Psoas muscle (tissue), 7 donors: ENCODE measurements at regions not wholly inside any gene's neighbourhood (a gene's known extent, or its start where the extent isn't known, plus 50 kb on each side); places are given as distances from the start of the nearest gene placed in this dataset.
"Not testable (repeated sequence)": the region's sequence is repeated elsewhere in the genome, so short reads cannot be mapped to it uniquely, and the experiment has no call there.

Experiments used
- ATAC-seq, 4 donors: fragments of 200-7000 bp; cut with Tn5 transposase; one replicate each; pipeline ENCODE4 v1.9.1; 2020; ENCODE audit warnings: moderate library complexity in 3 of 4, mild to moderate bottlenecking in 2 of 4
- DNase-seq, 2 donors: peaks; one replicate each; pipeline ENCODE4 v3.0.0-alpha.2; 2020
- H3K27ac ChIP-seq: fragments of 200-600 bp; one replicate; pipeline ENCODE4 v1.8.0; 2022
- H3K27me3 ChIP-seq, 3 donors: fragments of 200-600 bp in 1 of 3; one replicate each; pipeline versions ENCODE4 v1.6.1 to v1.8.0; 2013 to 2022; ENCODE audit warnings: low read length in 2 of 3, mild to moderate bottlenecking in 2 of 3, moderate library complexity in 1 of 3; ENCODE audit not compliant: insufficient read depth in 3 of 3
- H3K36me3 ChIP-seq, 2 donors: fragments of 200-600 bp in 1 of 2; one replicate each; pipeline versions ENCODE4 v1.6.1 to v1.8.0; 2013 to 2022; ENCODE audit warnings: low read depth in 1 of 2, mild to moderate bottlenecking in 1 of 2, moderate library complexity in 1 of 2; ENCODE audit not compliant: insufficient read depth in 1 of 2
- H3K4me1 ChIP-seq: fragments of 200-600 bp; one replicate; pipeline ENCODE4 v1.8.0; 2022
- H3K4me3 ChIP-seq: fragments of 200-600 bp; one replicate; pipeline ENCODE4 v1.8.0; 2022; ENCODE audit warnings: mild to moderate bottlenecking
- H3K9me3 ChIP-seq: fragments of 200-600 bp; one replicate; pipeline ENCODE4 v1.8.0; 2022
- WGBS, 3 donors: extraction: QIAGEN DNeasy Blood & Tissue Kit; methylation state at CpG; one replicate each; pipeline versions ENCODE4 v1.1.6 to v1.1.7; 2013; 5-methylcytosine and 5-hydroxymethylcytosine counted together
- intact Hi-C, 2 donors: fragments of 100-400 bp; cut with DNase I; formaldehyde crosslinking; loops; one replicate each; pipeline versions ENCODE4 v1.11.0 to v1.14.2; 2022
- TF ChIP-seq, protein P1 (sequence below): fragments of 200-600 bp; IDR thresholded peaks from one replicate; pipeline ENCODE4 v1.8.0; 2022; ENCODE audit warnings: antibody characterized with exemption
- donor health status: healthy with polysubstance abuse.
- donor health status: DM: no; HTN: no; CAD: no; lungs with moderate emphysema.
- donor health status: Bipolar disorder and iron deficiency.
- donor health status: healthy.
- donor health status: DM: yes; HTN: yes; CAD: no.
- donor health status: DM: no; HTN: no; CAD: no.
- donor health status: DM: yes; HTN: yes; CAD: no.

GRCh38 chrX:52261125-52261462 lies 76.4 kb downstream of the MAGED4 start:
- H3K9me3 ChIP-seq = no peaks in the 10 kb centered on the region
- H3K4me1 ChIP-seq = no peaks in the 10 kb centered on the region
- intact Hi-C loops = no loop called here
- H3K36me3 ChIP-seq = no peaks in the 10 kb centered on the region
- H3K4me3 ChIP-seq = peak overlapping the region; percentile 86
- TF ChIP-seq, protein P1, sequence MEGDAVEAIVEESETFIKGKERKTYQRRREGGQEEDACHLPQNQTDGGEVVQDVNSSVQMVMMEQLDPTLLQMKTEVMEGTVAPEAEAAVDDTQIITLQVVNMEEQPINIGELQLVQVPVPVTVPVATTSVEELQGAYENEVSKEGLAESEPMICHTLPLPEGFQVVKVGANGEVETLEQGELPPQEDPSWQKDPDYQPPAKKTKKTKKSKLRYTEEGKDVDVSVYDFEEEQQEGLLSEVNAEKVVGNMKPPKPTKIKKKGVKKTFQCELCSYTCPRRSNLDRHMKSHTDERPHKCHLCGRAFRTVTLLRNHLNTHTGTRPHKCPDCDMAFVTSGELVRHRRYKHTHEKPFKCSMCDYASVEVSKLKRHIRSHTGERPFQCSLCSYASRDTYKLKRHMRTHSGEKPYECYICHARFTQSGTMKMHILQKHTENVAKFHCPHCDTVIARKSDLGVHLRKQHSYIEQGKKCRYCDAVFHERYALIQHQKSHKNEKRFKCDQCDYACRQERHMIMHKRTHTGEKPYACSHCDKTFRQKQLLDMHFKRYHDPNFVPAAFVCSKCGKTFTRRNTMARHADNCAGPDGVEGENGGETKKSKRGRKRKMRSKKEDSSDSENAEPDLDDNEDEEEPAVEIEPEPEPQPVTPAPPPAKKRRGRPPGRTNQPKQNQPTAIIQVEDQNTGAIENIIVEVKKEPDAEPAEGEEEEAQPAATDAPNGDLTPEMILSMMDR = no peak
- 6 to 11% (median 9%) methylated on average over 2 of the region's 2 CpGs for WGBS, 3 donors
- H3K27ac ChIP-seq = no peak overlapping the region
- ATAC-seq = peak in 2 of 4 donors; percentile 7 to 37
- H3K27me3 ChIP-seq = peaks cover 0 to 6% (median 0%) of the 10 kb centered on the region in 3 donors
- no peak for DNase-seq

GRCh38 chrX:52261463-52262194 lies 76.9 kb downstream of the MAGED4 start:
- intact Hi-C loops = no loop called here
- H3K9me3 ChIP-seq = no peaks in the 10 kb centered on the region
- peak overlapping the region; percentile 86 for H3K4me3 ChIP-seq
- no peaks in the 10 kb centered on the region for H3K36me3 ChIP-seq
- DNase-seq (peak; percentile 96 to 98), ATAC-seq (peak; percentile 100)
- H3K27ac ChIP-seq = peak overlapping the region; percentile 93
- WGBS, 3 donors = 0 to 1% (median 0%) methylated on average over 24 to 41 of the region's 41 CpGs
- no peaks in the 10 kb centered on the region for H3K4me1 ChIP-seq
- peaks cover 0 to 12% (median 0%) of the 10 kb centered on the region in 3 donors for H3K27me3 ChIP-seq
- TF ChIP-seq, protein P1 = peak; percentile 96

DNA sequence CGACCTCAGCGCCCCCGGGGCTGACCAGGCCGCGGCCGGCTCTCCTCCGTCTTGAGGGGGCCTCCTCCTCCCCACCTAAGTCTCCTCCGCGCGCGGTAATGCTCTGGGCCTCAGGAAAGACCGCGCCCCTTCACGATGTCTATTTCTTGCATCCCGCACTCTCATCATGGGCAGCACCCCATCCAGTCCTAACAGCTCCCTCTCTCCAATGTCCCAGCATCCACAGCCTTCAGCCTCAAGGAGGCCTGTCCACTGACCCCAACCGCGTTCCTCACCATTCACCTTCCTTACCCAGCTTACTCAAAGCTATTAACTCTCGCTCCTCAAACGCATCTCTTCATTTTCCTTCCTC lies 77.5 kb downstream of the MAGED4 start:
- WGBS, 3 donors = 11 to 35% (median 14%) methylated on average over 4 to 19 of the region's 19 CpGs
- DNase-seq (no peak), ATAC-seq (peak in 2 of 4 donors; percentile 4 to 35)
- peak overlapping the region; percentile 93 for H3K27ac ChIP-seq
- no peaks in the 10 kb centered on the region for H3K4me1 ChIP-seq
- H3K36me3 ChIP-seq = no peaks in the 10 kb centered on the region
- H3K9me3 ChIP-seq = no peaks in the 10 kb centered on the region
- peaks cover 0 to 12% (median 0%) of the 10 kb centered on the region in 3 donors for H3K27me3 ChIP-seq
- TF ChIP-seq, protein P1 = no peak
- intact Hi-C loops = no loop called here
- peak overlapping the region; percentile 86 for H3K4me3 ChIP-seq

DNA sequence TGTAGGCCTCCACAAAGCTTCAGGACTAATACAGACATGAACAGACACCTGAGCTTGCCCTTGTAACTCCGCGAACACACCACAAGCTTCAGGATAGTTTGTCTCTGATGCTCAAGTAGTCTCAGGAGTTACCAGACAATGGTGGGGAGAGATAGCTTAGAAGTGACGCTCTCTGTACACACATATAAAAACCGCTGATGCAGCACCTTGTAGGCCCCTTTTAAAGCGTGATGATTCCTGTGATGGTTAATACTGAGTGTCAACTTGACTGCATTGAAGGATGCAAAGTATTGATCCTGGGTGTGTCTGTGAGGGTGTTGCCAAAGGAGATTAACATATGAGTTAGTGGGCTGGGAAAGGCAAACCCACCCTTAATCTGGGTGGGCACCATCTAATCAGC lies 78.7 kb downstream of the MAGED4 start:
- TF ChIP-seq, protein P1 = no peak
- 94 to 99% (median 96%) methylated on average over 5 of the region's 5 CpGs for WGBS, 3 donors
- intact Hi-C loops = no loop called here
- Histone ChIP-seq H3K27ac (no peak overlapping the region), H3K4me1 (no peaks in the 10 kb centered on the region), H3K27me3 (peaks cover 0 to 11% (median 0%) of the 10 kb centered on the region in 3 donors), H3K9me3 (no peaks in the 10 kb centered on the region), H3K4me3 (no peak overlapping the region), H3K36me3 (no peaks in the 10 kb centered on the region)
- DNase-seq (no peak), ATAC-seq (no peak)

- H3K36me3 ChIP-seq = no peaks in the 10 kb centered on the region
- TF ChIP-seq, protein P1 = no peak
- H3K27me3 ChIP-seq = peaks cover 0 to 21% (median 0%) of the 10 kb centered on the region in 3 donors
- H3K9me3 ChIP-seq = no peaks in the 10 kb centered on the region
- no peak overlapping the region for H3K27ac ChIP-seq
- H3K4me3 ChIP-seq = no peak overlapping the region
- ATAC-seq (no peak), DNase-seq (no peak)
- H3K4me1 ChIP-seq = no peaks in the 10 kb centered on the region
- 57 to 74% (median 69%) methylated on average over 4 of the region's 4 CpGs for WGBS, 3 donors
- intact Hi-C loops = no loop called here
Measured at GRCh38 chrX:52265713-52266112, 81.0 kb downstream of the MAGED4 start.

GRCh38 chrX:52268502-52268901 lies 83.8 kb downstream of the MAGED4 start:
- H3K36me3 ChIP-seq, DNase-seq, H3K4me1 ChIP-seq, ATAC-seq, H3K9me3 ChIP-seq, H3K27ac ChIP-seq, intact Hi-C loops, H3K4me3 ChIP-seq: not testable (repeated sequence)
- 69 to 88% (median 85%) methylated on average over 1 of the region's 1 CpG for WGBS, 3 donors
- H3K27me3 ChIP-seq = peaks cover 0 to 28% (median 0%) of the 10 kb centered on the region in 3 donors
